HepG2 (cell line): ENCODE measurements at regions not wholly inside any gene's neighbourhood (a gene's known extent, or its start where the extent isn't known, plus 50 kb on each side); places are given as distances from the start of the nearest gene placed in this dataset.

Experiments
- POLR2AphosphoS2 ChIP-seq: IDR thresholded peaks from 2 replicates; pipeline ENCODE4 v1.6.1; 2011; ENCODE audit warnings: low read depth, low read length, improper control_type of control experiment
- ZNF205 ChIP-seq: IDR thresholded peaks from 2 replicates; pipeline ENCODE4 v1.6.1; 2018; ENCODE audit warnings: missing biosample characterization, missing genetic modification reagents

- TF ChIP-seq ZNF205 (CRISPR knock-in tag) (no peak), POLR2AphosphoS2 (no peak)
Measured at GRCh38 chr3:59256230-59256629, 206.4 kb upstream of the CFAP20DC start.
